ENCODE measurements at regions not wholly inside any gene's neighbourhood (a gene's known extent, or its start where the extent isn't known, plus 50 kb on each side); places are given as distances from the start of the nearest gene placed in this dataset.
"Not testable (repeated sequence)": the region's sequence is repeated elsewhere in the genome, so short reads cannot be mapped to it uniquely, and the experiment has no call there.

GRCh38 chr9:42239445-42240260, 56.2 kb downstream of the SPATA31A6 start:
- H3K36me3 ChIP-seq; H3K4me3 ChIP-seq; H3K9me3 ChIP-seq; intact Hi-C loops (cut with DNase I); DNase-seq (ENCODE audit: low spot score in 2 of 2); H3K27ac ChIP-seq; H3K4me1 ChIP-seq; H3K27me3 ChIP-seq: not testable (repeated sequence)

- H3K9me3 ChIP-seq; H3K36me3 ChIP-seq; H3K27me3 ChIP-seq; H3K4me3 ChIP-seq; DNase-seq (ENCODE audit: low spot score in 2 of 2); H3K4me1 ChIP-seq; H3K27ac ChIP-seq; intact Hi-C loops (cut with DNase I): not testable (repeated sequence)
Measured at GRCh38 chr9:42240261-42240579, 56.8 kb downstream of the SPATA31A6 start.

- H3K27me3 ChIP-seq; H3K9me3 ChIP-seq; H3K27ac ChIP-seq; H3K4me3 ChIP-seq; H3K36me3 ChIP-seq; intact Hi-C loops (cut with DNase I); H3K4me1 ChIP-seq; DNase-seq (ENCODE audit: low spot score in 2 of 2): not testable (repeated sequence)
Measured at GRCh38 chr9:42243211-42243610, 59.8 kb downstream of the SPATA31A6 start.

- H3K9me3 ChIP-seq; DNase-seq (ENCODE audit: low spot score in 2 of 2); H3K4me3 ChIP-seq; H3K36me3 ChIP-seq; H3K27ac ChIP-seq; H3K4me1 ChIP-seq; intact Hi-C loops (cut with DNase I); H3K27me3 ChIP-seq: not testable (repeated sequence)
Measured at GRCh38 chr9:42243822-42244221, 60.4 kb downstream of the SPATA31A6 start.

GRCh38 chr9:42268729-42269128, 85.3 kb downstream of the SPATA31A6 start:
- H3K9me3 ChIP-seq; DNase-seq (ENCODE audit: low spot score in 2 of 2); H3K4me3 ChIP-seq; H3K27ac ChIP-seq; H3K27me3 ChIP-seq; H3K36me3 ChIP-seq; H3K4me1 ChIP-seq; intact Hi-C loops (cut with DNase I): not testable (repeated sequence)

GRCh38 chr9:42269171-42269570, 85.7 kb downstream of the SPATA31A6 start:
- intact Hi-C loops (cut with DNase I); H3K36me3 ChIP-seq; H3K9me3 ChIP-seq; DNase-seq (ENCODE audit: low spot score in 2 of 2); H3K27me3 ChIP-seq; H3K27ac ChIP-seq; H3K4me1 ChIP-seq; H3K4me3 ChIP-seq: not testable (repeated sequence)

GRCh38 chr9:42273191-42273590, 89.7 kb downstream of the SPATA31A6 start:
- DNase-seq (ENCODE audit: low spot score in 2 of 2); intact Hi-C loops (cut with DNase I); H3K4me3 ChIP-seq; H3K27ac ChIP-seq; H3K9me3 ChIP-seq; H3K4me1 ChIP-seq; H3K27me3 ChIP-seq; H3K36me3 ChIP-seq: not testable (repeated sequence)

- Histone ChIP-seq H3K4me3 (no peak overlapping the region), H3K27me3 (no peaks in the 10 kb centered on the region), H3K27ac (no peak overlapping the region), H3K9me3 (no peaks in the 10 kb centered on the region), H3K36me3 (no peaks in the 10 kb centered on the region), H3K4me1 (no peaks in the 10 kb centered on the region)
- intact Hi-C loops (cut with DNase I): no loop called here
- no peak for DNase-seq (ENCODE audit: low spot score in 2 of 2)
- no peak for TF ChIP-seq CTCF (IDR thresholded peaks at IDR 0.05)
Measured at GRCh38 chr9:42275141-42275540, 91.7 kb downstream of the SPATA31A6 start.

GRCh38 chr9:42282531-42283178, 99.2 kb downstream of the SPATA31A6 start:
- H3K4me1 ChIP-seq; intact Hi-C loops (cut with DNase I); H3K4me3 ChIP-seq; H3K27me3 ChIP-seq; H3K9me3 ChIP-seq; DNase-seq (ENCODE audit: low spot score in 2 of 2); H3K36me3 ChIP-seq; H3K27ac ChIP-seq: not testable (repeated sequence)

GRCh38 chr9:42283179-42283543, 99.7 kb downstream of the SPATA31A6 start:
- H3K4me1 ChIP-seq; intact Hi-C loops (cut with DNase I); H3K36me3 ChIP-seq; H3K27ac ChIP-seq; H3K4me3 ChIP-seq; DNase-seq (ENCODE audit: low spot score in 2 of 2); H3K27me3 ChIP-seq; H3K9me3 ChIP-seq: not testable (repeated sequence)

- H3K4me3 ChIP-seq; H3K27ac ChIP-seq; H3K9me3 ChIP-seq; H3K4me1 ChIP-seq; intact Hi-C loops (cut with DNase I); DNase-seq (ENCODE audit: low spot score in 2 of 2); H3K27me3 ChIP-seq; H3K36me3 ChIP-seq: not testable (repeated sequence)
Measured at GRCh38 chr9:42286145-42286845, 102.8 kb downstream of the SPATA31A6 start.

GRCh38 chr9:42288002-42288864, 104.8 kb downstream of the SPATA31A6 start:
- intact Hi-C loops (cut with DNase I); H3K9me3 ChIP-seq; H3K4me3 ChIP-seq; DNase-seq (ENCODE audit: low spot score in 2 of 2); H3K27me3 ChIP-seq; H3K4me1 ChIP-seq; H3K36me3 ChIP-seq; H3K27ac ChIP-seq: not testable (repeated sequence)
